ENCODE measurements at regions not wholly inside any gene's neighbourhood (a gene's known extent, or its start where the extent isn't known, plus 50 kb on each side); places are given as distances from the start of the nearest gene placed in this dataset.

DNA sequence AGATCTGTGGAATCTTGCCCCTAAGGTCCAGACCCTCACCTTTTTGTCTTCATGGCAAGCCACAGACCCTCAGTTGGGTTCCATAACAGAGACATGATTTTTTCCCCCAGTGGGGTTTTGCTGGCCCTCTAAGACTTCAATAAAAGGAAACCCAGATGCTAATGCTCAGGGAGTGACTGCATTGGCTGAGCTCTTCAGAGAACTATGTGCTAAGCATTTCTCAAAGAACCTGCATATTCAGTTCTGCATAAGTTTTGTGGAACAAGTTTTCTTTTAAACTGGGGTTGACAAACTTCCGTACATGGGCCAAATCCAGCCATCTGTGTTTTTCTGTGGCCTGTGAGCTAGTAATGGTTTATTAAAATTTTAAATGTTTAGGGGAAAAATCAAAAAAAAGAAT lies 159.8 kb upstream of the GDNF start:
- H3K27ac Mint-ChIP-seq: no peak overlapping the region
- no peaks in the 10 kb centered on the region for H3K4me1 Mint-ChIP-seq (ENCODE audit: low read depth)
- POLR2A ChIA-PET: no interaction called here
- ATAC-seq (no peak), DNase-seq (no peak)
- H3K4me3 Mint-ChIP-seq: no peak overlapping the region
- no peaks in the 10 kb centered on the region for H3K27me3 Mint-ChIP-seq (ENCODE audit: low read depth)
- no peaks in the 10 kb centered on the region for H3K9me3 Mint-ChIP-seq (ENCODE audit: insufficient read depth)
- CTCF ChIA-PET: no interaction called here
- no peaks in the 10 kb centered on the region for H3K36me3 Mint-ChIP-seq (ENCODE audit: low read depth)

DNA sequence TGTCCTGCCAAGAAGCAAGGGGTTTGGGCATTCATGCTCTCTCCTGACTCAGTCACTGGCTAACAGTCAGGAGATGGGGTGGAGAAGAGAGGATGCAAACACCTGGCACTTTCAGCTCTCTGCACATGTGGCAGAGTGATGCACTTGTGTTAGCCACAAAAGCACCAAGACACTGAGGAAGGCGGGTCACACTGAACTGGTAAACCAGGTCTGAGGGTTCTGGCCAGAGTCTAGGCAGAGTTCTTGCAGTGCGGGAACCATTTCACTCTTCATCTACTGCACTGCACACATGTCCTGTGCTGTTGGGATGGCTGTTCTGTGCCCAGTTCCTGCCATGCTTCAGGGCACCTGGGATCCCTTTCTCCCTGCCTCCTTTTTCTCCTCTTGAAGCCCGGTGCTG lies 157.1 kb upstream of the GDNF start:
- H3K36me3 Mint-ChIP-seq (ENCODE audit: low read depth): no peaks in the 10 kb centered on the region
- no peak overlapping the region for H3K27ac Mint-ChIP-seq
- no peaks in the 10 kb centered on the region for H3K4me1 Mint-ChIP-seq (ENCODE audit: low read depth)
- CTCF ChIA-PET: no interaction called here
- DNase-seq (no peak), ATAC-seq (no peak)
- no peaks in the 10 kb centered on the region for H3K9me3 Mint-ChIP-seq (ENCODE audit: insufficient read depth)
- no peak overlapping the region for H3K4me3 Mint-ChIP-seq
- POLR2A ChIA-PET: no interaction called here
- no peaks in the 10 kb centered on the region for H3K27me3 Mint-ChIP-seq (ENCODE audit: low read depth)

- ChIA-PET CTCF (no interaction called here), POLR2A (no interaction called here)
- Mint-ChIP-seq H3K4me1 (ENCODE audit: low read depth) (no peaks in the 10 kb centered on the region), H3K4me3 (no peak overlapping the region), H3K27ac (no peak overlapping the region), H3K36me3 (ENCODE audit: low read depth) (no peaks in the 10 kb centered on the region), H3K27me3 (ENCODE audit: low read depth) (no peaks in the 10 kb centered on the region), H3K9me3 (ENCODE audit: insufficient read depth) (no peaks in the 10 kb centered on the region)
- DNase-seq (no peak), ATAC-seq (no peak)
Measured at GRCh38 chr5:37994729-37995128, 154.9 kb upstream of the GDNF start.

DNA sequence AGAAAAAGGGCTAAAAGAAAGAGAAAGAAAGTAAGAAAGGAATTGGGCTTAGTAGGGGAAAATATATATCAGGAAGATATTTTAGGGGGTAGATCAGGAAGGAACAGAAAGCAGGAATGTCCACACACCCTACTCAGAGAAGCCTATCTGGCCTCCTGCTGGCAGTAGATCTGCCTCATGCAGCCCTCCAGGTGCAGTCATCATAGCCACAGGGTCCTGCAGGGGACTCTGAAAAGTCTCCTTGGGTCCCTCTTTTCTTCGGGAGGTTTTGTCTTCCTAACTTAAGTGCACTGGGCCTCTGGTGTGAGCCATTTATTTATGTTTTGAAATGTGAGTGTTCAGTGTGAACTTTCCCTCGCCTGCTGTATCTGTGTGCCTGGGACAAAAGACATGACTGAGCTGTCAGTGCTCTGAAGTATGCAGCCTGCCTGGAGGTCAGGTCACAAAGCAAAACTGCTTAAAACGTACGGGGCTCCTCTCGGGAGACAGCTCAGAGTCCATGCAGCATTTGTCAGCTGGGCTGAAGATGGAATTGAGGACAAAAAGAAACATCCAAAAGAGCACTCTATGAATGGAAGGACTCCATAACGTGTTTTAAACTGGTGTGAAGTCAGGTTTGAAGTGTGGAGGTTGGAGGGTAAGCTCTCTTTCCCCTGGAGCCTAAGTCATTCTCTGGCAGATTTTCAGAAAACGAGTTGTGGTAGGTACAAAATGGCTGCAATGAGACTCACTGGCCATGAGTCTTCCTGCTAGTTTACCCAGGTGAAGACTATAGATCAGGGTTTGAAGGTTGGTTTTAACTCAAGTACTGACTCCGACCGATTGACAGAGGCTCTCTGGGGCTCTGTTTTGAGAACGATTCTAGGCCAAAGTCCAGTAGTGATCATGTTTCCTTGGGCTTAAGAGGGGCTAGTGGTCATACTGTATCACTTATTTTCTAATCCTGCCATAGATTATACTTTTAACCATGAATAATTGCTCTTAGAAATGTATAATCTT lies 151.8 kb upstream of the GDNF start:
- ChIA-PET POLR2A (no interaction called here), CTCF (no interaction called here)
- no peak for ATAC-seq
- no peak for DNase-seq
- Mint-ChIP-seq H3K9me3 (ENCODE audit: insufficient read depth) (no peaks in the 10 kb centered on the region), H3K27ac (no peak overlapping the region), H3K36me3 (ENCODE audit: low read depth) (no peaks in the 10 kb centered on the region), H3K4me3 (no peak overlapping the region), H3K27me3 (ENCODE audit: low read depth) (no peaks in the 10 kb centered on the region), H3K4me1 (ENCODE audit: low read depth) (no peaks in the 10 kb centered on the region)

DNA sequence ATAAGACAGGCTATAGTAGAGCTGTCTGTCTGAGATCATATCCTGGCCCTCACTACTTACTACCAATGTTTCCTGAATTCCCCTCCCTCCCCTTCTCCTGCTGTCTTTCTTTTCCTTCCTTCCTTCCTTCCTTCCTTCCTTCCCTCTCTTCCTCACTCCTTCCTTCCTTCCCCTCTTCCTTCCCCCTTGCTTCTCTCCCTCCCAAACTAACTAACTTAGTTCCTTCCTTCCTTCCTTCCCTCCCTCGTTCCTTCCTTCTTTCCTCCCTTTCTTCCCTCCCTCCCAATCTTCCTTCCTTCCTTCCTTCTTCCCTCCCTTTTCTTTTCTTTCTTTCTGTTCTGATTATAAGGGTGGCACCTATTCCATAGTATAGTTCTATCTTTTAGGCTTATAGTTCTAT lies 150.0 kb upstream of the GDNF start:
- Mint-ChIP-seq H3K27me3 (ENCODE audit: low read depth) (no peaks in the 10 kb centered on the region), H3K4me3 (no peak overlapping the region), H3K9me3 (ENCODE audit: insufficient read depth) (no peaks in the 10 kb centered on the region), H3K27ac (no peak overlapping the region), H3K36me3 (ENCODE audit: low read depth) (no peaks in the 10 kb centered on the region), H3K4me1 (ENCODE audit: low read depth) (no peaks in the 10 kb centered on the region)
- POLR2A ChIA-PET: no interaction called here
- CTCF ChIA-PET: no interaction called here
- ATAC-seq (no peak), DNase-seq (no peak)

DNA sequence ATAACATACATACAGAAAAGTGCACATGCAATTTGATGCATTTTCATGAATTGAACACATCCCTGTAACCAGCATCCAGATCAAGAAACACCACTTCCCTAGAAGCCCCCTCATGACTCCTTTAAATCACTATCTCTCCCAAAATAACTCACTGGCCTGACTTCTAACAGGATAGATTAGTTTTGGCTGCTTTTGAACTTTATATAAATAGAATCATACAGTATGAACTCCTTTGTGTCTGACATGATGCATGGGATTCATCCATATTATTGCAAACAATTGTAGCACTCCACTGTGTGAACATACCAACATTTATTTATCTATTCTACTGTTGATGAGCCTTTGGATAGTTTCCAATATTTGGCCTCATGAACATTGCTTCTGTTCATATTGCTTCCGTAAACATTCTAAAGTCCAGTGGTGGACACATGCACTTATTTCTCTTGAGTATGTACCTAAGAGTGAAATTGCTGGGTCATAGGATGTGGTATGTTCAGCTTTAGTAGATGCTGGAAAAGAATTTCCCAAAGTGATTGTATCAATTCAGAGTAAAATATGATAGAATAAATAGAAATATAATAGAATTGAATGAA lies 148.7 kb upstream of the GDNF start:
- Mint-ChIP-seq H3K36me3 (ENCODE audit: low read depth) (no peaks in the 10 kb centered on the region), H3K27ac (no peak overlapping the region), H3K4me1 (ENCODE audit: low read depth) (no peaks in the 10 kb centered on the region), H3K9me3 (ENCODE audit: insufficient read depth) (no peaks in the 10 kb centered on the region), H3K27me3 (ENCODE audit: low read depth) (no peaks in the 10 kb centered on the region), H3K4me3 (no peak overlapping the region)
- ATAC-seq: no peak
- ChIA-PET POLR2A (no interaction called here), CTCF (no interaction called here)
- DNase-seq: no peak

DNA sequence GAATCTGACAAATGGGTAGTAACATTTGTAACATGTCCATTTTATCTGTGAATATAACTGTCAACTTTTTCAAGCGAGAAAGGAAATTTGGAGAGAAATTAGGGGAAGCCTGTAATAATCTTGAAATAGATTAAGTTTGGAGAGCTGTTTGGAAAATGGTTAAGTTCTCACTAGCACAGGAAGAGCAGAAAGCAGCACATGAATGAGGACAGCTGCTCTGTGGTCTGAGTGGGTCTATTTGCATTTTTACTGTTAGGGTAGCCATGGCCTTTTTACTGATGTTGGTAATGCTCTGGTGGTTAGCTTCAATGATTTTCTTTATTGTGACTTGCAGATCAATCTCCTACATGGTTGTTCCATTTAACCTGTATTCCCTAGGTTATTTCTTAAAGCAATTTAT lies 144.5 kb upstream of the GDNF start:
- no peak for ATAC-seq
- POLR2A ChIA-PET: no interaction called here
- CTCF ChIA-PET: no interaction called here
- no peaks in the 10 kb centered on the region for H3K27me3 Mint-ChIP-seq (ENCODE audit: low read depth)
- DNase-seq: no peak
- no peak overlapping the region for H3K27ac Mint-ChIP-seq
- H3K4me3 Mint-ChIP-seq: no peak overlapping the region
- no peaks in the 10 kb centered on the region for H3K9me3 Mint-ChIP-seq (ENCODE audit: insufficient read depth)
- H3K4me1 Mint-ChIP-seq (ENCODE audit: low read depth): no peaks in the 10 kb centered on the region
- H3K36me3 Mint-ChIP-seq (ENCODE audit: low read depth): no peaks in the 10 kb centered on the region

DNA sequence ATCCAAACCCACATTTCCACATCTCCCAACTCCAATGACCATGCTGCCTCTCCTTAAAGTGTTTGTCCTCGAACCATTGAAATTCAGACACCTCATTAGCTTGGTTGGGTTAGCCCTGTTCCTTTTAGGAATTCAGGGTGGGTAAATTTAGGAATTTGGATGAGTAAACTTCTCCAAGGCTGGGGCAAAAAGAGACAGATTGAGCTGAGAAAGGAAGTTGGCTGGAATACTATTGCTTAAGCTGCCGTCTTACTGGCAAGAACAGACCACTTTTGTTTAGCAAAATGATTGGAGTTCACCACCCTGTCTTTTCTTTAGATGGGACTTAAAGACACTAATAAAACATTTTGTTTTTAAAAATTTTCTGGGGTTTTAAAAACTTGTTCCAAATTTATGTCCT lies 143.6 kb upstream of the GDNF start:
- DNase-seq (no peak), ATAC-seq (no peak)
- Mint-ChIP-seq H3K27ac (no peak overlapping the region), H3K4me1 (ENCODE audit: low read depth) (no peaks in the 10 kb centered on the region), H3K36me3 (ENCODE audit: low read depth) (no peaks in the 10 kb centered on the region), H3K9me3 (ENCODE audit: insufficient read depth) (no peaks in the 10 kb centered on the region), H3K4me3 (no peak overlapping the region), H3K27me3 (ENCODE audit: low read depth) (no peaks in the 10 kb centered on the region)
- POLR2A ChIA-PET: no interaction called here
- CTCF ChIA-PET: no interaction called here

DNA sequence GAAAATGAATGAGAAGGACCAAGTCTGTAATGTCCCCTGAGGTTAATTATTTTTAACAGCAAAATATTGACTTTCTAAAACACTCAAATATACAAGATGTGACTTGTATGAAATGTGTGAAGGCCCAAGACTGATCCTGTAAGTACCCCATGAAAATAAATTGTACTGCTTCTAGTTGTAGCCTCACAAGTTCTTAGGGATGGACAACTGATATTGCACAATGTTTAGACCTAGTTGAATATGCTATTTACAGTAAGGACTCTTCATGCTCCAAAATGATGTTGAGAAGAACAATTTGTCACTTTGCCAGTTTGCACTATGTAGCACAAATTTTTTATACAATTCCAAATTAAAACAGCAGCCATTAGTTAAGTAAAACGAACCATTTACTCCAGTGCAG lies 139.7 kb upstream of the GDNF start:
- no peaks in the 10 kb centered on the region for H3K9me3 Mint-ChIP-seq (ENCODE audit: insufficient read depth)
- ChIA-PET POLR2A (no interaction called here), CTCF (no interaction called here)
- DNase-seq (no peak), ATAC-seq (no peak)
- H3K4me3 Mint-ChIP-seq: no peak overlapping the region
- no peaks in the 10 kb centered on the region for H3K27me3 Mint-ChIP-seq (ENCODE audit: low read depth)
- H3K4me1 Mint-ChIP-seq (ENCODE audit: low read depth): no peaks in the 10 kb centered on the region
- no peaks in the 10 kb centered on the region for H3K36me3 Mint-ChIP-seq (ENCODE audit: low read depth)
- no peak overlapping the region for H3K27ac Mint-ChIP-seq

DNA sequence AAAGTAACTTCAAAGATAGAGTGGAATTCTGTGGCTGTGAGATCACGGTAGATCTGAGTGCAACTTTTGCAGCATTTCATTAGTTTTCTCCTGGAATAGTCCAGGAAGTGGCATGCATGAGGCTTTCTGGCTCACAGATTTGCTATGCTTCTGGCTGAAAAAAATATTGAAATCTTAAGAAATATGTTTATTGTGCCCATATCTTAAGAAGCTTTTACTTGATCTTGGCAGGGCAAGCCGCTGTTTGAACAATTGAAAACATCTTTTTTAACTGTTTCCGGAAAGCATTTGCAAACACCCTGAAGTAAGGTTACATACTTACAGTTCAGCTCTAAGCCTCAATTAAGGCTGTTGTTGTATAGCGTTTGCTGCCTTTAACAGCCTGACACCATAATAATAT lies 135.7 kb upstream of the GDNF start:
- no peaks in the 10 kb centered on the region for H3K36me3 Mint-ChIP-seq (ENCODE audit: low read depth)
- peaks cover 2% of the 10 kb centered on the region for H3K27me3 Mint-ChIP-seq (ENCODE audit: low read depth)
- no peak overlapping the region for H3K4me3 Mint-ChIP-seq
- ChIA-PET CTCF (no interaction called here), POLR2A (no interaction called here)
- no peaks in the 10 kb centered on the region for H3K4me1 Mint-ChIP-seq (ENCODE audit: low read depth)
- DNase-seq (no peak), ATAC-seq (no peak)
- H3K27ac Mint-ChIP-seq: no peak overlapping the region
- no peaks in the 10 kb centered on the region for H3K9me3 Mint-ChIP-seq (ENCODE audit: insufficient read depth)

DNA sequence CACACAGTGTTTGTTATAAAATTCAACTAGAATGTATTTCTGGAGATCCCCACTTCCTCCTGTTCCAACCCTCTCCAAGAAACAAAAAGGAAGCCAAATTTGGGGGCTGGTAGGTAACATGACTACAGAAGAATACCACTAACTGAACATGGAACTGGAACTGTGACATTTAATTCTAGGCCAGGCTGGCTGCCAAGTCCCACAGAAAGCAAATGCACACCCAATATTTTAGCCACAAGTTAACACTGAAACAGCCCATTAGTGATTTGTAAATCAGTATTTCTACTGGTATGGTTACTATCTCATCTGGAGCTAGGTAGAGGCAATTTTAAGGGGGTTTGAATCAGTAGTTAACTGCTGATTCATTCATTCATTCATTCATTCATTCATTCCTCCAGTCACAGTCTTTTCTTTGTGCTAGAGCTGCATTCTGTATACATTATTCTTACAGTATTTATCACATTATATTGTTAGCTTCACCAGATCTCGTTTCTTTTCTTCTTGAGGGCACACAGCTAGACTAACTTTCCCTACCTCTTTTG lies 131.7 kb upstream of the GDNF start:
- no peaks in the 10 kb centered on the region for H3K9me3 Mint-ChIP-seq (ENCODE audit: insufficient read depth)
- ChIA-PET POLR2A (no interaction called here), CTCF (no interaction called here)
- peaks cover 4% of the 10 kb centered on the region for H3K27me3 Mint-ChIP-seq (ENCODE audit: low read depth)
- no peaks in the 10 kb centered on the region for H3K4me1 Mint-ChIP-seq (ENCODE audit: low read depth)
- H3K4me3 Mint-ChIP-seq: no peak overlapping the region
- DNase-seq (no peak), ATAC-seq (no peak)
- H3K27ac Mint-ChIP-seq: no peak overlapping the region
- no peaks in the 10 kb centered on the region for H3K36me3 Mint-ChIP-seq (ENCODE audit: low read depth)

- POLR2A ChIA-PET: no interaction called here
Measured at GRCh38 chr5:37966871-37967270, 127.0 kb upstream of the GDNF start.

More at GRCh38 chr5:37966871-37967270, 127.0 kb upstream of the GDNF start:
- Mint-ChIP-seq H3K27me3 (ENCODE audit: low read depth) (peaks cover 4% of the 10 kb centered on the region), H3K4me3 (no peak overlapping the region), H3K4me1 (ENCODE audit: low read depth) (no peaks in the 10 kb centered on the region), H3K9me3 (ENCODE audit: insufficient read depth) (no peaks in the 10 kb centered on the region), H3K36me3 (ENCODE audit: low read depth) (no peaks in the 10 kb centered on the region), H3K27ac (no peak overlapping the region)
- no peak for ATAC-seq
- DNase-seq: no peak
- CTCF ChIA-PET: no interaction called here

All from activated CD8-positive, alpha-beta T cell treated with anti-CD3 and anti-CD28 coated beads, Interleukin-2, amount 10 ng/mL, durations not matched to agents 7 days and 5 days (primary cell).